HEK293T (cell line): ENCODE measurements at regions not wholly inside any gene's neighbourhood (a gene's known extent, or its start where the extent isn't known, plus 50 kb on each side); places are given as distances from the start of the nearest gene placed in this dataset.
"Not testable (repeated sequence)": the region's sequence is repeated elsewhere in the genome, so short reads cannot be mapped to it uniquely, and the experiment has no call there.

Experiments
- CTCF ChIA-PET: fragments of 350-600 bp; formaldehyde crosslinking; extraction: SDS; loops from one replicate; lab custom pipeline; 2021; ENCODE audit warnings: antibody characterized with exemption, inconsistent platforms; lab: Yijun Ruan, JAX
- POLR2A ChIA-PET: fragments of 350-600 bp; formaldehyde crosslinking; extraction: SDS; loops from one replicate; lab custom pipeline; 2020; ENCODE audit warnings: antibody characterized with exemption, inconsistent platforms; lab: Yijun Ruan, JAX
- DNase-seq: peaks from one replicate; pipeline ENCODE4 v3.0.0; 2012; ENCODE audit warnings: mixed read lengths; ENCODE audit errors: extremely low spot score
- ARNT ChIP-seq: fragments of 450-650 bp; IDR thresholded peaks from 2 replicates; pipeline ENCODE4 v1.6.1; 2017; ENCODE audit warnings: mild to moderate bottlenecking
- BHLHE40 ChIP-seq: fragments of 450-650 bp; IDR thresholded peaks from 2 replicates; pipeline ENCODE4 v1.6.1; 2016; ENCODE audit warnings: mild to moderate bottlenecking, moderate library complexity, borderline replicate concordance
- CTBP1 ChIP-seq: fragments of 450-650 bp; IDR thresholded peaks from 2 replicates; pipeline ENCODE4 v1.6.1; 2016; ENCODE audit warnings: borderline replicate concordance
- ELF4 ChIP-seq: fragments of 450-650 bp; IDR thresholded peaks from 2 replicates; pipeline ENCODE4 v1.6.1; 2017; ENCODE audit warnings: antibody characterized with exemption
- FOXA1 ChIP-seq: fragments of 450-650 bp; IDR thresholded peaks from 2 replicates; pipeline ENCODE4 v1.6.1; 2016; ENCODE audit warnings: mild to moderate bottlenecking
- FOXK2 ChIP-seq: fragments of 450-650 bp; IDR thresholded peaks from 2 replicates; pipeline ENCODE4 v1.6.1; 2016; ENCODE audit warnings: mild to moderate bottlenecking
- FOXM1 ChIP-seq: fragments of 450-650 bp; IDR thresholded peaks from 2 replicates; pipeline ENCODE4 v1.6.1; 2017; ENCODE audit warnings: mild to moderate bottlenecking, borderline replicate concordance
- HDGF ChIP-seq: fragments of 450-650 bp; IDR thresholded peaks from 2 replicates; pipeline ENCODE4 v1.6.1; 2017; ENCODE audit warnings: antibody characterized with exemption, borderline replicate concordance
- L3MBTL2 ChIP-seq: fragments of 450-650 bp; conservative IDR thresholded peaks from 2 replicates; pipeline ENCODE4 v1.6.1; 2016; ENCODE audit warnings: mild to moderate bottlenecking
- LEF1 ChIP-seq: fragments of 450-650 bp; IDR thresholded peaks from 2 replicates; pipeline ENCODE4 v1.6.1; 2017; ENCODE audit warnings: mild to moderate bottlenecking, borderline replicate concordance
- NFRKB ChIP-seq: fragments of 450-650 bp; IDR thresholded peaks from 2 replicates; pipeline ENCODE4 v1.6.1; 2016; ENCODE audit warnings: mild to moderate bottlenecking, moderate library complexity
- PKNOX1 ChIP-seq: fragments of 450-650 bp; IDR thresholded peaks from 2 replicates; pipeline ENCODE4 v1.6.1; 2016
- SP1 ChIP-seq: fragments of 450-650 bp; IDR thresholded peaks from 2 replicates; pipeline ENCODE4 v1.6.1; 2017
- SUZ12 ChIP-seq: fragments of 450-650 bp; IDR thresholded peaks from 2 replicates; pipeline ENCODE4 v1.6.1; 2016; ENCODE audit warnings: mild to moderate bottlenecking
- TARDBP ChIP-seq: fragments of 450-650 bp; IDR thresholded peaks from 2 replicates; pipeline ENCODE4 v1.6.1; 2016
- ZNF384 ChIP-seq: fragments of 450-650 bp; IDR thresholded peaks from 2 replicates; pipeline ENCODE4 v1.6.1; 2016

- TF ChIP-seq FOXA1 (no peak), FOXM1 (no peak), FOXK2 (no peak), ARNT (no peak), HDGF (no peak), ZNF384 (no peak), BHLHE40 (no peak), SP1 (no peak), CTBP1 (no peak), ELF4 (no peak), SUZ12 (no peak), TARDBP (no peak), LEF1 (no peak), L3MBTL2 (no peak), NFRKB (no peak), PKNOX1 (no peak)
- POLR2A ChIA-PET, result no interaction called here
Measured at GRCh38 chr9:88628114-88628513, 93.1 kb downstream of the NXNL2 start.

GRCh38 chr9:88628811-88629210 lies 93.8 kb downstream of the NXNL2 start:
- POLR2A ChIA-PET, result no interaction called here
- DNase-seq, result no peak
- CTCF ChIA-PET, result no interaction called here
- TF ChIP-seq FOXA1, result no peak
- no peak for TF ChIP-seq HDGF
- TF ChIP-seq CTBP1, result no peak
- no peak for TF ChIP-seq L3MBTL2
- no peak for TF ChIP-seq BHLHE40
- TF ChIP-seq ZNF384, result no peak

More at GRCh38 chr9:88628114-88628513, 93.1 kb downstream of the NXNL2 start:
- DNase-seq, result no peak
- CTCF ChIA-PET, result no interaction called here

- POLR2A ChIA-PET, CTCF ChIA-PET: not testable (repeated sequence)
Measured at GRCh38 chr9:88630574-88630973, 95.6 kb downstream of the NXNL2 start.

GRCh38 chr9:88635151-88635550 lies 100.2 kb downstream of the NXNL2 start:
- CTCF ChIA-PET, result no interaction called here
- POLR2A ChIA-PET, result no interaction called here
- TF ChIP-seq LEF1, result no peak
- TF ChIP-seq FOXM1, result no peak
- TF ChIP-seq FOXA1, result no peak
- TF ChIP-seq TARDBP, result no peak
- TF ChIP-seq PKNOX1, result no peak

More at GRCh38 chr9:88630574-88630973, 95.6 kb downstream of the NXNL2 start:
- DNase-seq, result not testable (repeated sequence)

GRCh38 chr9:88641456-88642240 lies 106.7 kb downstream of the NXNL2 start:
- CTCF ChIA-PET, result no interaction called here
- DNase-seq, result no peak
- POLR2A ChIA-PET, result no interaction called here

More at GRCh38 chr9:88635151-88635550, 100.2 kb downstream of the NXNL2 start:
- DNase-seq, result no peak

GRCh38 chr9:88642336-88642735 lies 107.4 kb downstream of the NXNL2 start:
- ChIA-PET POLR2A (no interaction called here), CTCF (no interaction called here)
- DNase-seq, result no peak
- TF ChIP-seq TARDBP (no peak), FOXK2 (no peak), ELF4 (no peak), ZNF384 (no peak), ARNT (no peak), NFRKB (no peak), L3MBTL2 (no peak), FOXA1 (no peak), FOXM1 (no peak), SUZ12 (no peak), SP1 (no peak), PKNOX1 (no peak), BHLHE40 (no peak), LEF1 (no peak), CTBP1 (no peak), HDGF (no peak)

More at GRCh38 chr9:88641456-88642240, 106.7 kb downstream of the NXNL2 start:
- TF ChIP-seq ELF4 (no peak), LEF1 (no peak), CTBP1 (no peak), FOXM1 (no peak), PKNOX1 (no peak), ZNF384 (no peak), FOXK2 (no peak), SUZ12 (no peak), NFRKB (no peak), TARDBP (no peak), HDGF (no peak), ARNT (no peak), FOXA1 (no peak)
